ENCODE measurements at regions not wholly inside any gene's neighbourhood (a gene's known extent, or its start where the extent isn't known, plus 50 kb on each side); places are given as distances from the start of the nearest gene placed in this dataset.

- TF ChIP-seq CTCF (IDR thresholded peaks at IDR 0.05), result no peak
- Mint-ChIP-seq H3K36me3 (ENCODE audit: unreplicated experiment) (no peaks in the 10 kb centered on the region), H3K27ac (ENCODE audit: unreplicated experiment) (no peak overlapping the region), H3K4me3 (ENCODE audit: unreplicated experiment) (no peak overlapping the region), H3K9me3 (ENCODE audit: unreplicated experiment) (peaks cover 10% of the 10 kb centered on the region), H3K27me3 (ENCODE audit: unreplicated experiment) (no peaks in the 10 kb centered on the region), H3K4me1 (ENCODE audit: unreplicated experiment) (no peaks in the 10 kb centered on the region)
- DNase-seq (ENCODE audit: extremely low spot score, unreplicated experiment), result no peak
Measured at GRCh38 chr4:35802644-35803043, 441.7 kb downstream of the ARAP2 start.

- H3K27ac Mint-ChIP-seq (ENCODE audit: unreplicated experiment), result no peak overlapping the region
Measured at GRCh38 chr4:35818520-35818919, 425.8 kb downstream of the ARAP2 start.

GRCh38 chr4:35820003-35820402 is 424.3 kb downstream of the ARAP2 start:
- DNase-seq (ENCODE audit: extremely low spot score, unreplicated experiment), result no peak
- Mint-ChIP-seq H3K36me3 (ENCODE audit: unreplicated experiment) (no peaks in the 10 kb centered on the region), H3K4me1 (ENCODE audit: unreplicated experiment) (no peaks in the 10 kb centered on the region), H3K27ac (ENCODE audit: unreplicated experiment) (no peak overlapping the region), H3K27me3 (ENCODE audit: unreplicated experiment) (peaks cover 3% of the 10 kb centered on the region), H3K9me3 (ENCODE audit: unreplicated experiment) (no peaks in the 10 kb centered on the region), H3K4me3 (ENCODE audit: unreplicated experiment) (no peak overlapping the region)
- no peak for TF ChIP-seq CTCF (IDR thresholded peaks at IDR 0.05)

More at GRCh38 chr4:35818520-35818919, 425.8 kb downstream of the ARAP2 start:
- Mint-ChIP-seq H3K4me3 (ENCODE audit: unreplicated experiment) (no peak overlapping the region), H3K4me1 (ENCODE audit: unreplicated experiment) (no peaks in the 10 kb centered on the region), H3K36me3 (ENCODE audit: unreplicated experiment) (no peaks in the 10 kb centered on the region), H3K9me3 (ENCODE audit: unreplicated experiment) (no peaks in the 10 kb centered on the region), H3K27me3 (ENCODE audit: unreplicated experiment) (peaks cover 4% of the 10 kb centered on the region)
- TF ChIP-seq CTCF (IDR thresholded peaks at IDR 0.05), result no peak
- no peak for DNase-seq (ENCODE audit: extremely low spot score, unreplicated experiment)

- peaks cover 3% of the 10 kb centered on the region for H3K27me3 Mint-ChIP-seq (ENCODE audit: unreplicated experiment)
- H3K27ac Mint-ChIP-seq (ENCODE audit: unreplicated experiment), result no peak overlapping the region
- H3K9me3 Mint-ChIP-seq (ENCODE audit: unreplicated experiment), result no peaks in the 10 kb centered on the region
- DNase-seq (ENCODE audit: extremely low spot score, unreplicated experiment), result no peak
- no peaks in the 10 kb centered on the region for H3K4me1 Mint-ChIP-seq (ENCODE audit: unreplicated experiment)
- no peak overlapping the region for H3K4me3 Mint-ChIP-seq (ENCODE audit: unreplicated experiment)
- H3K36me3 Mint-ChIP-seq (ENCODE audit: unreplicated experiment), result no peaks in the 10 kb centered on the region
- no peak for TF ChIP-seq CTCF (IDR thresholded peaks at IDR 0.05)
Measured at GRCh38 chr4:35824231-35824630, 420.1 kb downstream of the ARAP2 start.

GRCh38 chr4:35835893-35836292 is 408.4 kb downstream of the ARAP2 start:
- no peak for DNase-seq (ENCODE audit: extremely low spot score, unreplicated experiment)
- TF ChIP-seq CTCF (IDR thresholded peaks at IDR 0.05), result no peak
- no peaks in the 10 kb centered on the region for H3K36me3 Mint-ChIP-seq (ENCODE audit: unreplicated experiment)
- no peaks in the 10 kb centered on the region for H3K4me1 Mint-ChIP-seq (ENCODE audit: unreplicated experiment)
- H3K27ac Mint-ChIP-seq (ENCODE audit: unreplicated experiment), result no peak overlapping the region
- no peak overlapping the region for H3K4me3 Mint-ChIP-seq (ENCODE audit: unreplicated experiment)
- peaks cover 5% of the 10 kb centered on the region for H3K9me3 Mint-ChIP-seq (ENCODE audit: unreplicated experiment)
- no peaks in the 10 kb centered on the region for H3K27me3 Mint-ChIP-seq (ENCODE audit: unreplicated experiment)
